IMR-90 (cell line): ENCODE measurements at regions not wholly inside any gene's neighbourhood (a gene's known extent, or its start where the extent isn't known, plus 50 kb on each side); places are given as distances from the start of the nearest gene placed in this dataset.

Experiments used
- ATAC-seq: fragments of 200-7000 bp; cut with Tn5 transposase; 2 replicates; pipeline ENCODE4 v1.9.1; 2020; ENCODE audit warnings: low read depth, mild to moderate bottlenecking, moderate library complexity
- BruUV-seq: library from RNA; stranded (reverse); fragments of 400-500 nt; replicated peaks from 2 replicates; lab custom pipeline; 2021; lab: Mats Ljungman, UMichigan
- CTCF ChIA-PET: fragments of 300-600 bp; formaldehyde crosslinking; extraction: SDS; loops from one replicate; lab custom pipeline; 2021; ENCODE audit warnings: antibody characterized with exemption; lab: Yijun Ruan, JAX
- POLR2A ChIA-PET: fragments of 300-600 bp; sonication (Branson Sonifier 250); formaldehyde crosslinking; loops from one replicate; lab custom pipeline; 2022; ENCODE audit warnings: antibody characterized with exemption; ENCODE audit not compliant: unreplicated experiment; lab: Charles Lee
- DNase-seq: peaks from one replicate; pipeline ENCODE4 v3.0.0; 2013
- H2AFZ ChIP-seq: replicated peaks from 2 replicates; pipeline ENCODE3; 2013; ENCODE audit warnings: low read length, mild to moderate bottlenecking; ENCODE audit not compliant: poor library complexity
- H2AK5ac ChIP-seq: 2 replicates; pipeline ENCODE4 v1.6.1; 2013; ENCODE audit warnings: low read depth, low read length, inconsistent platforms
- H2AK9ac ChIP-seq: replicated peaks from 2 replicates; pipeline ENCODE3; 2013; ENCODE audit warnings: mild to moderate bottlenecking, low read depth, low read length, moderate library complexity; ENCODE audit not compliant: poor library complexity
- H2BK120ac ChIP-seq: 2 replicates; pipeline ENCODE4 v1.6.1; 2013; ENCODE audit warnings: low read depth, low read length, inconsistent platforms
- H2BK15ac ChIP-seq: 3 replicates; pipeline ENCODE4 v1.6.1; 2013; ENCODE audit warnings: low read depth, low read length, inconsistent platforms
- H2BK20ac ChIP-seq: 2 replicates; pipeline ENCODE4 v1.6.1; 2013; ENCODE audit warnings: low read depth, mild to moderate bottlenecking, inconsistent platforms, low read length, moderate library complexity
- H2BK5ac ChIP-seq: 2 replicates; pipeline ENCODE4 v1.6.1; 2013; ENCODE audit warnings: mild to moderate bottlenecking, low read depth, low read length, inconsistent platforms; ENCODE audit not compliant: poor library complexity, severe bottlenecking
- H3K14ac ChIP-seq: replicated peaks from 2 replicates; pipeline ENCODE4 v1.6.1; 2013; ENCODE audit warnings: low read depth, low read length, inconsistent platforms
- H3K18ac ChIP-seq: 2 replicates; pipeline ENCODE4 v1.6.1; 2013; ENCODE audit warnings: low read depth, low read length, control low read depth
- H3K23ac ChIP-seq: 2 replicates; pipeline ENCODE4 v1.6.1; 2013; ENCODE audit warnings: low read depth, low read length, inconsistent platforms
- H3K27ac ChIP-seq: 2 replicates; pipeline ENCODE4 v1.5.1; 2013; ENCODE audit warnings: mild to moderate bottlenecking, control low read depth, low read length; ENCODE audit not compliant: insufficient read depth
- H3K27me3 ChIP-seq: 2 replicates; pipeline ENCODE4 v1.6.1; 2013; ENCODE audit warnings: low read length; ENCODE audit not compliant: control insufficient read depth, insufficient read depth
- H3K36me3 ChIP-seq: 2 replicates; pipeline ENCODE4 v1.6.1; 2013; ENCODE audit warnings: low read length, mixed read lengths; ENCODE audit not compliant: control insufficient read depth, insufficient read depth
- H3K4ac ChIP-seq: 2 replicates; pipeline ENCODE4 v1.6.1; 2013; ENCODE audit warnings: low read depth, low read length, inconsistent platforms
- H3K4me1 ChIP-seq: 2 replicates; pipeline ENCODE4 v1.6.1; 2013; ENCODE audit warnings: low read length, mixed read lengths; ENCODE audit not compliant: control insufficient read depth, insufficient read depth
- H3K4me2 ChIP-seq: 2 replicates; pipeline ENCODE4 v1.6.1; 2013; ENCODE audit warnings: low read depth, mild to moderate bottlenecking, control low read depth, low read length, moderate library complexity
- H3K4me3 ChIP-seq: 2 replicates; pipeline ENCODE4 v1.5.1; 2013; ENCODE audit warnings: low read depth, mild to moderate bottlenecking, control low read depth, low read length, moderate library complexity; ENCODE audit not compliant: insufficient read depth
- H3K56ac ChIP-seq: 2 replicates; pipeline ENCODE4 v1.6.1; 2013; ENCODE audit warnings: low read length, inconsistent platforms; ENCODE audit not compliant: insufficient read depth; ENCODE audit errors: extremely low read depth
- H3K79me1 ChIP-seq, 2 experiments: 2 replicates each; pipeline ENCODE4 v1.6.1; 2013; ENCODE audit warnings: low read length in 2 of 2, inconsistent platforms in 1 of 2, low read depth in 1 of 2
- H3K9ac ChIP-seq: 2 replicates; pipeline ENCODE4 v1.6.1; 2013; ENCODE audit warnings: low read depth, low read length, control low read depth
- H3K9me1 ChIP-seq: 2 replicates; pipeline ENCODE4 v1.6.1; 2013; ENCODE audit warnings: low read length, inconsistent platforms; ENCODE audit not compliant: insufficient read depth
- H3K9me3 ChIP-seq: 2 replicates; pipeline ENCODE4 v1.6.1; 2013; ENCODE audit warnings: low read length; ENCODE audit not compliant: control insufficient read depth, insufficient read depth
- H4K20me1 ChIP-seq: 2 replicates; pipeline ENCODE4 v1.6.1; 2013; ENCODE audit warnings: low read length, inconsistent platforms; ENCODE audit not compliant: insufficient read depth
- H4K5ac ChIP-seq: 2 replicates; pipeline ENCODE4 v1.6.1; 2013; ENCODE audit warnings: mild to moderate bottlenecking, low read depth, low read length, control low read depth
- H4K8ac ChIP-seq, 2 experiments: 2 replicates each; pipeline ENCODE4 v1.6.1; 2013; ENCODE audit warnings: low read depth in 2 of 2, low read length in 2 of 2, control low read depth in 1 of 2, inconsistent platforms in 1 of 2
- H4K91ac ChIP-seq: 2 replicates; pipeline ENCODE4 v1.6.1; 2013; ENCODE audit warnings: low read depth, low read length, inconsistent platforms; ENCODE audit not compliant: insufficient read depth
- CTCF ChIP-seq: conservative IDR thresholded peaks from 2 replicates; pipeline ENCODE4 v1.5.1; 2012; ENCODE audit warnings: mild to moderate bottlenecking, low read depth, low read length, improper control_type of control experiment
- MAZ ChIP-seq: IDR thresholded peaks from 2 replicates; pipeline ENCODE4 v1.6.1; 2012; ENCODE audit warnings: low read depth, mild to moderate bottlenecking, low read length, improper control_type of control experiment, moderate library complexity, borderline replicate concordance
- MXI1 ChIP-seq: IDR thresholded peaks from 2 replicates; pipeline ENCODE4 v1.6.1; 2012; ENCODE audit warnings: low read depth, mild to moderate bottlenecking, low read length, moderate library complexity, borderline replicate concordance
- NFE2L2 ChIP-seq: fragments of 150-350 bp; IDR thresholded peaks from 2 replicates; pipeline ENCODE4 v1.6.1; 2016; ENCODE audit warnings: low read depth, mild to moderate bottlenecking, low read length
- RAD21 ChIP-seq: IDR thresholded peaks from 2 replicates; pipeline ENCODE4 v1.6.1; 2012; ENCODE audit warnings: low read length, improper control_type of control experiment
- RCOR1 ChIP-seq: IDR thresholded peaks from 2 replicates; pipeline ENCODE4 v1.6.1; 2012; ENCODE audit warnings: mild to moderate bottlenecking, low read length, improper control_type of control experiment; ENCODE audit not compliant: insufficient replicate concordance
- SMC3 ChIP-seq: fragments of 150-350 bp; IDR thresholded peaks from 2 replicates; pipeline ENCODE4 v1.6.1; 2016; ENCODE audit warnings: low read depth, mild to moderate bottlenecking, antibody characterized with exemption, low read length, moderate library complexity
- USF2 ChIP-seq: fragments of 150-350 bp; IDR thresholded peaks from 2 replicates; pipeline ENCODE4 v1.6.1; 2017; ENCODE audit warnings: mild to moderate bottlenecking, antibody characterized with exemption, low read length, low read depth
- WGBS, 2 experiments: methylation state at CpG; one replicate each; pipeline versions ENCODE4 v1.1.5 to v1.1.7; 2013; ENCODE audit warnings: missing lambda C conversion rate in 2 of 2; ENCODE audit not compliant: insufficient read length in 1 of 2; ENCODE audit errors: extremely low coverage in 2 of 2; 5-methylcytosine and 5-hydroxymethylcytosine counted together
- dilution Hi-C: fragments of 300-500 bp; cut with HindIII; formaldehyde crosslinking; loops from one replicate; pipeline ENCODE4 v1.14.3; 2018; ENCODE audit warnings: low sequenced_read_pairs; ENCODE audit not compliant: unreplicated experiment
- in situ Hi-C: fragments of 300-500 bp; cut with MboI; formaldehyde crosslinking; loops from 3 replicates; pipeline ENCODE4 v1.14.3; 2019; ENCODE audit warnings: low sequenced_read_pairs, inconsistent platforms, mixed read lengths
- intact Hi-C: fragments of 100-400 bp; cut with micrococcal nuclease; formaldehyde crosslinking; loops from 2 replicates; pipeline ENCODE4 v1.10.0; 2022

GRCh38 chr10:117727421-117727820, 184.9 kb downstream of the EMX2 start:
- dilution Hi-C loops = no loop called here
- H3K27me3 ChIP-seq = no peaks in the 10 kb centered on the region

More at GRCh38 chr10:117727421-117727820, 184.9 kb downstream of the EMX2 start:
- Histone ChIP-seq H2AK9ac (no peak overlapping the region), H3K79me1 (no peaks in the 10 kb centered on the region), H3K9me3 (peaks cover 12% of the 10 kb centered on the region), H4K5ac (no peak overlapping the region), H2BK120ac (no peak overlapping the region), H3K27ac (no peak overlapping the region), H3K18ac (no peak overlapping the region), H3K9me1 (no peaks in the 10 kb centered on the region), H3K4me3 (no peak overlapping the region), H3K23ac (no peak overlapping the region), H3K4ac (no peak overlapping the region), H2AK5ac (no peak overlapping the region), H3K36me3 (no peaks in the 10 kb centered on the region), H3K4me2 (no peak overlapping the region), H4K20me1 (no peaks in the 10 kb centered on the region), H3K4me1 (no peaks in the 10 kb centered on the region), H3K9ac (no peak overlapping the region), H4K8ac (no peak overlapping the region), H2AFZ (no peak overlapping the region), H3K14ac (no peak overlapping the region), H2BK15ac (no peak overlapping the region), H3K56ac (no peak overlapping the region), H2BK20ac (no peak overlapping the region), H2BK5ac (no peak overlapping the region), H4K91ac (no peak overlapping the region)
- in situ Hi-C loops = no loop called here
- intact Hi-C loops = no loop called here
- no peak for ATAC-seq
- ChIA-PET CTCF (interaction anchor here (0.7 kb wide), 1 partner anchor 160 kb away, joined by 3 read pairs; no protein-coding TSS in a partner anchor), POLR2A (no interaction called here)
- no TSS peak for BruUV-seq
- WGBS, 2 experiments = no CpG with 5 or more reads among the region's 4 CpGs
- no peak for TF ChIP-seq MAZ
- TF ChIP-seq CTCF = no peak
- TF ChIP-seq MXI1 = no peak
- TF ChIP-seq RAD21 = no peak
- no peak for TF ChIP-seq USF2
- no peak for TF ChIP-seq RCOR1
- no peak for TF ChIP-seq SMC3
- no peak for TF ChIP-seq NFE2L2
- no peak for DNase-seq
